KMS-11 (cell line): ENCODE measurements at regions not wholly inside any gene's neighbourhood (a gene's known extent, or its start where the extent isn't known, plus 50 kb on each side); places are given as distances from the start of the nearest gene placed in this dataset.

Experiments used
- H2AFZ ChIP-seq: fragments of 200-600 bp; sonication (generic); 2 replicates; pipeline ENCODE4 v1.6.1; 2016; ENCODE audit warnings: antibody characterized with exemption, mixed run types, low read depth
- H3K27ac ChIP-seq: fragments of 200-600 bp; sonication (generic); 2 replicates; pipeline ENCODE4 v1.6.1; 2016; ENCODE audit warnings: mild to moderate bottlenecking, mixed run types
- H3K27me3 ChIP-seq: fragments of 200-600 bp; sonication (generic); 2 replicates; pipeline ENCODE4 v1.6.1; 2017; ENCODE audit warnings: mild to moderate bottlenecking, low read depth, mixed run types, moderate library complexity; ENCODE audit not compliant: insufficient read depth
- H3K36me3 ChIP-seq: fragments of 200-600 bp; sonication (generic); 2 replicates; pipeline ENCODE4 v1.6.1; 2017; ENCODE audit warnings: mild to moderate bottlenecking, mixed run types; ENCODE audit not compliant: insufficient read depth
- H3K4me1 ChIP-seq: fragments of 200-600 bp; sonication (generic); 2 replicates; pipeline ENCODE4 v1.6.1; 2016; ENCODE audit warnings: mild to moderate bottlenecking, low read depth, mixed run types; ENCODE audit not compliant: poor library complexity, severe bottlenecking
- H3K4me2 ChIP-seq: fragments of 200-600 bp; sonication (generic); 2 replicates; pipeline ENCODE4 v1.7.0; 2016; ENCODE audit warnings: mild to moderate bottlenecking, mixed run types
- H3K4me3 ChIP-seq: fragments of 200-600 bp; sonication (generic); IDR thresholded peaks from 2 replicates; pipeline ENCODE4 v1.6.1; 2017; ENCODE audit warnings: low read depth, low read length, mixed read lengths; ENCODE audit not compliant: insufficient read depth
- H3K79me2 ChIP-seq: fragments of 200-600 bp; sonication (generic); 2 replicates; pipeline ENCODE4 v1.6.1; 2016; ENCODE audit warnings: low read depth, mixed run types; ENCODE audit not compliant: insufficient read depth
- H3K9ac ChIP-seq: fragments of 200-600 bp; sonication (generic); 2 replicates; pipeline ENCODE4 v1.6.1; 2016; ENCODE audit warnings: mild to moderate bottlenecking, mixed run types
- H4K20me1 ChIP-seq: fragments of 200-600 bp; sonication (generic); 2 replicates; pipeline ENCODE4 v1.6.1; 2016; ENCODE audit warnings: mild to moderate bottlenecking, mixed run types; ENCODE audit not compliant: insufficient read depth
- CTCF ChIP-seq: fragments of 200-600 bp; sonication (generic); conservative IDR thresholded peaks from 2 replicates; pipeline ENCODE4 v1.6.1; 2017; ENCODE audit warnings: low read depth, mild to moderate bottlenecking, antibody characterized with exemption, low read length, moderate library complexity, mixed read lengths

- H3K4me3 ChIP-seq, result no peak overlapping the region
- H3K4me2 ChIP-seq, result no peak overlapping the region
- no peak overlapping the region for H3K9ac ChIP-seq
- no peak overlapping the region for H2AFZ ChIP-seq
- H3K27ac ChIP-seq, result no peak overlapping the region
- no peaks in the 10 kb centered on the region for H4K20me1 ChIP-seq
- H3K36me3 ChIP-seq, result no peaks in the 10 kb centered on the region
- no peaks in the 10 kb centered on the region for H3K27me3 ChIP-seq
- H3K79me2 ChIP-seq, result no peaks in the 10 kb centered on the region
- no peaks in the 10 kb centered on the region for H3K4me1 ChIP-seq
- TF ChIP-seq CTCF, result no peak
These were observed 141.1 kb upstream of the GGTLC1 start for GRCh38 chr20:24129641-24130040.

- H3K27ac ChIP-seq, result no peak overlapping the region
- no peak for TF ChIP-seq CTCF
These were observed 136.5 kb upstream of the GGTLC1 start for GRCh38 chr20:24124951-24125650.

GRCh38 chr20:24124003-24124402, 135.4 kb upstream of the GGTLC1 start:
- no peaks in the 10 kb centered on the region for H3K36me3 ChIP-seq
- no peak overlapping the region for H3K4me3 ChIP-seq
- H3K27me3 ChIP-seq, result no peaks in the 10 kb centered on the region
- no peak overlapping the region for H3K9ac ChIP-seq
- no peaks in the 10 kb centered on the region for H4K20me1 ChIP-seq
- no peak overlapping the region for H3K4me2 ChIP-seq
- no peak overlapping the region for H3K27ac ChIP-seq
- no peaks in the 10 kb centered on the region for H3K79me2 ChIP-seq
- no peaks in the 10 kb centered on the region for H3K4me1 ChIP-seq
- TF ChIP-seq CTCF, result no peak
- H2AFZ ChIP-seq, result no peak overlapping the region

More at GRCh38 chr20:24124951-24125650, 136.5 kb upstream of the GGTLC1 start:
- no peaks in the 10 kb centered on the region for H3K36me3 ChIP-seq
- no peaks in the 10 kb centered on the region for H3K27me3 ChIP-seq
- no peaks in the 10 kb centered on the region for H3K4me1 ChIP-seq
- H3K79me2 ChIP-seq, result no peaks in the 10 kb centered on the region
- H3K4me3 ChIP-seq, result no peak overlapping the region
- H3K9ac ChIP-seq, result no peak overlapping the region
- no peak overlapping the region for H2AFZ ChIP-seq
- no peak overlapping the region for H3K4me2 ChIP-seq
- H4K20me1 ChIP-seq, result no peaks in the 10 kb centered on the region

- no peak overlapping the region for H3K9ac ChIP-seq
- H2AFZ ChIP-seq, result no peak overlapping the region
- no peaks in the 10 kb centered on the region for H3K4me1 ChIP-seq
- H3K79me2 ChIP-seq, result no peaks in the 10 kb centered on the region
- H3K4me2 ChIP-seq, result no peak overlapping the region
- H3K27ac ChIP-seq, result no peak overlapping the region
- no peaks in the 10 kb centered on the region for H3K27me3 ChIP-seq
- H4K20me1 ChIP-seq, result no peaks in the 10 kb centered on the region
- H3K36me3 ChIP-seq, result no peaks in the 10 kb centered on the region
- no peak overlapping the region for H3K4me3 ChIP-seq
- no peak for TF ChIP-seq CTCF
These were observed 130.0 kb upstream of the GGTLC1 start for GRCh38 chr20:24118441-24119175.
